GM10266 (cell line): ENCODE measurements at regions not wholly inside any gene's neighbourhood (a gene's known extent, or its start where the extent isn't known, plus 50 kb on each side); places are given as distances from the start of the nearest gene placed in this dataset.

Experiments
- DNase-seq: peaks from one replicate; pipeline ENCODE4 v3.0.0; 2012; ENCODE audit errors: extremely low spot score
- TF ChIP-seq, protein P1 (sequence below): IDR thresholded peaks from 2 replicates; pipeline ENCODE4 v1.5.1; 2012; ENCODE audit warnings: mild to moderate bottlenecking, low read depth; ENCODE audit not compliant: control insufficient read depth, insufficient read depth; ENCODE audit errors: missing control alignments

DNA sequence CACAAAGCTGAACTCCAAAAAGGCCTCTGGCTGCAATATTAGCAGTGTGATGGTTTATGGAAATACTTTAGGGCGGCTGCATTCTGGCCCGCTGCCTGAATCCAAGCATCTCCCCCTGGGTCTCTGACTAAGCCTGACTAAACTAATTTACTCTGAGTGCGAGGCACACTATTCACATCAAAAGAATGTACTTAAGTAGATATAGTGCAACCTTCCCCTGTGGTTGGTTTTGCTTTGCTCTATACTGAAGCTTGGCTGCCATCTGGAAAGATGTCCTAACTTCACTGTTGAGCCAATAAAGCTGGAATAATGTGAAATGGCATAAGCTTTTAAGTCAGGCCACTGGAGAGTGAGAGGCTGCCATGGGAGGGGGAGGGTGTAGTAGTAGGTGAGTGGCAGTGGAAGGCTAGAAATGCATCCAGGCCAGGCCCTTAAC lies 321.6 kb downstream of the AASDHPPT start:
- TF ChIP-seq, protein P1, sequence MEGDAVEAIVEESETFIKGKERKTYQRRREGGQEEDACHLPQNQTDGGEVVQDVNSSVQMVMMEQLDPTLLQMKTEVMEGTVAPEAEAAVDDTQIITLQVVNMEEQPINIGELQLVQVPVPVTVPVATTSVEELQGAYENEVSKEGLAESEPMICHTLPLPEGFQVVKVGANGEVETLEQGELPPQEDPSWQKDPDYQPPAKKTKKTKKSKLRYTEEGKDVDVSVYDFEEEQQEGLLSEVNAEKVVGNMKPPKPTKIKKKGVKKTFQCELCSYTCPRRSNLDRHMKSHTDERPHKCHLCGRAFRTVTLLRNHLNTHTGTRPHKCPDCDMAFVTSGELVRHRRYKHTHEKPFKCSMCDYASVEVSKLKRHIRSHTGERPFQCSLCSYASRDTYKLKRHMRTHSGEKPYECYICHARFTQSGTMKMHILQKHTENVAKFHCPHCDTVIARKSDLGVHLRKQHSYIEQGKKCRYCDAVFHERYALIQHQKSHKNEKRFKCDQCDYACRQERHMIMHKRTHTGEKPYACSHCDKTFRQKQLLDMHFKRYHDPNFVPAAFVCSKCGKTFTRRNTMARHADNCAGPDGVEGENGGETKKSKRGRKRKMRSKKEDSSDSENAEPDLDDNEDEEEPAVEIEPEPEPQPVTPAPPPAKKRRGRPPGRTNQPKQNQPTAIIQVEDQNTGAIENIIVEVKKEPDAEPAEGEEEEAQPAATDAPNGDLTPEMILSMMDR, result no peak
- no peak for DNase-seq

DNA sequence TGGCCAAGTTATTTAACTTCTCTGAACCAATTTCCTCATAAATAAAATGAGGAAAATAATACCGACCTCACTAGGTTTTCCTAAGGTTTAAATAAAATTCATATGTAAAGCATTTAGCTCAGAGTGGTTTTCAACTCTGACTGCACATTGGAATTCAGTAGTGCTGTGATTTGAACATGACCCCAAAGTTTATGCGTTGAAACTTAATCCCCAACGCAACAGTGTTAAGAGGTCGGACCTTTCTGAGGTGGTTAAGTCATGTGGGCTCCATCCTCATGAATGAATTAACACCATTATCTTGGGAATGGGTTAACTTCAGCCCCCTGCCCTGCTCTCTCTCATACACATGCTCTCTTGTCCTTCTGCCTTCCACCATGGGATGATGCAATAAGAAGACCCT lies 322.2 kb downstream of the AASDHPPT start:
- TF ChIP-seq, protein P1, result no peak
- no peak for DNase-seq

DNA sequence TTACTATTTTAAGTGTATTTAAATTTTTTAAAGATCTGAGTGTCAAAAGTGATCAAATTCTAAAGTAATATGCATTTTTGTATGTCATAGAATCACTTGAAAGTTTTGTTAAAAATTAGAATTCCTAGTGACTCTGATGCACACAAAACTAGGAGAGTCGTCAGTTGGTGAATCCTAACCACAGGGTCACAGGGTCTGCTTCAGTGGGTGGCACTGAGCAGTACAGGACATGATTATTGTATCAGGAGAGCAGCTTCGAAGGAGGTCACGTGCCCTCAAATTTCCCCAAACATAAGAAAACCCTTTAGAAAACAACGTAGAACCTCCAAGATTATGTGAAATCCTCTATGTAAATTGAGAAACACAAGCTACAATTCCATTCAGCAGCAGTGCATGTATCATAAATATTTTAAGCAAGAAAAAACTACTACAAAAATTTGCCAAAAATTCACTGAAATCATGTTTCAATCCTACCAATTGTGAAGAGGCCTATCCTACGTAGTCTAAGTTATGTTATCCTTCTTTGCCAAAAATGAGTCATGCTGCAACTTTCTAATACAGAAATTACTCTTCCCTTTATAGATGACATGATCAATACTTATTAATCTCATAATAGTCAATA lies 323.6 kb downstream of the AASDHPPT start:
- TF ChIP-seq, protein P1, result no peak
- no peak for DNase-seq

DNA sequence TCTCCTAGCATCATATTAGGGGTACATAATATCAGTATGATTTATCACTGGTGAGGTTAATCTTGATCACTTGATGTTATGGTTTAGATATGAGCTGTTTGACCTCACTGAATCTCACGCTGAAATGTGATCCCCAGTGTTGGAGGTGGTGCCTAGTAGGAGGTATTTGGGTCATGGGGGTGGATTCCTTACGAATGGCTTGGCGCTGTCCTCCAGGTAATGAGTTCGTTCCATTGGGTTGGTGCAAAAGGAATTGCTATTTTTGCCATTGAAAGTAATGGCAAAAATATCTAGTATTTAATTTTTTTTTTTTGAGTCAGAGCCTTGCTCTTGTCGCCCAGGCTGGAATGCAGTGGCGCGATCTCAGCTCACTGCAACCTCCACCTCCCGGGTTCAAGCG lies 326.3 kb downstream of the AASDHPPT start:
- TF ChIP-seq, protein P1, result no peak
- DNase-seq, result no peak

DNA sequence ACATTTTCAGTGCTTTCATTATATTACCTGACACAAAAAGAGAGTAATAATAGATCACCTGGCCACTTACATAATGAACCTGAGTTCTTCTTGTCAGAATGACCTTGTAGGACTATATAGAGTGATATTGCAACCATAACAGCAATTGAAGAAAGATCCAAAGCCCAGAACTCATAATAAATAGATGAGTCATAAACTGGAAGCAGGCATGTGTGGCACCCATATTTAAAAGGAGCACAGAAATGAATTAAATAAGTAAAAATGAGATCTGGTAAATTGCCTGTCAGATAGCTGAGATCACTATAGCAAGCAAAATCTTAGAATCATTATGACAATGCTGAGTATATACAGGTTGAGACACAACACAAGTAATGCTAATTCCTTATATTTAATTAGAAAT lies 331.8 kb downstream of the AASDHPPT start:
- TF ChIP-seq, protein P1, result no peak
- DNase-seq, result no peak

DNA sequence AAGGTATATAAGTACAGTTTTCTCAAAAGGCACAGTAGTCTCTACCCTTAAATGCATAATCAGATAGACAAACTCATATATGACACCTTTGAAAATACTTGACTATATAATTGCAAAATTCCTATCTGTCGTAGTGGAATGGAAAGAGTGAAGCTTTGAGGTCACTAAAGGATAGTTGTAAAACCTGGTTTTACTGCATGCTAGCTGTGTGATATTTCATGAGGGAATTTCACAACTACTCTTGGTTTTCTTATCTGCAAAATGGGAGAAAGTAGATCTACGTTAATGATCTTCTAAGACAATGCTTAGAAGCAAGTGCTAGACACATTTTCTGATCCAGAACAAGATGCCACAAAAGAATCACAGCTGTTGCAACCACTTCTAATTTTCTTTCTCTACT lies 332.2 kb downstream of the AASDHPPT start:
- DNase-seq, result no peak
- TF ChIP-seq, protein P1, result no peak

DNA sequence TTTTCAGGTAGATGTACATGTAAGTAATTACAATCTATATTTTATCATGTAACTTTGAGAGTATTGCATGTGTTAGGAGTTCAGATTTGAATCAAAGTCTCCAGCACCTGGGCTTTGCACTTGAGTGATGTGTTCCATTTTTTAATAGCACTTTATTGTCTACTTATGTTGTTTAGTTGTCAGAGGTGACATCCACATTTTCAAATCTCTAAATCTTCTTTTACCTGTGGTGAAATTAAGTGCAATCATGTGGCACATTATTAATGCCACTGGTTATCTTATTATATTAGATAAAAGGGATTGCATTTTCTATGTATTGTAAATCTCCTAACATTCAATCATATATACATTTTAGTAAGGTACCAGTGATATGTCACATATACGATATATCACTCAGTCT lies 333.4 kb downstream of the AASDHPPT start:
- DNase-seq, result no peak
- TF ChIP-seq, protein P1, result no peak
